ENCODE measurements at regions not wholly inside any gene's neighbourhood (a gene's known extent, or its start where the extent isn't known, plus 50 kb on each side); places are given as distances from the start of the nearest gene placed in this dataset.

DNA sequence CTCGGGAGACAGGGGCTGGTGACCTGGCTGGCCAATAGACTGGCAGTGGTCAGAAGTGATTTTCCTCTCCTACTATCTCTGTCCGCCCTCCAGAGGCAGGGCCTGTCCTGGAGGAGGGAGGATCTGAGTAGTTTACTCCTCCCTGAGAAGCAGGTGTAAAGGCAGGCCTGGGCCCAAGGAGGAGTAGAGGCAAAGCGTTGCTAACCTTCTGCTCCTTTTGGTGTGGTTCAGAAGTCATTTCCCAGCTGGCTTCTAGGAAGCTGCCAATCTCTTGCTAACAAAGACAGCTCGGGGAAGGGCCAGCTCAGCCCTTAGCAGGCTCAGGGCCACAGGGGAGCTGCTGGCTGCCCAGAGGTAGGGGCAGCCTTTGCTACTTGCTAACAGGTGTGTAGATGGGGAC is 151.1 kb upstream of the NECTIN1 start:
- DNase-seq, result no peak

- no peak for DNase-seq
Measured at GRCh38 chr11:119878990-119879389, 150.0 kb upstream of the NECTIN1 start.

DNA sequence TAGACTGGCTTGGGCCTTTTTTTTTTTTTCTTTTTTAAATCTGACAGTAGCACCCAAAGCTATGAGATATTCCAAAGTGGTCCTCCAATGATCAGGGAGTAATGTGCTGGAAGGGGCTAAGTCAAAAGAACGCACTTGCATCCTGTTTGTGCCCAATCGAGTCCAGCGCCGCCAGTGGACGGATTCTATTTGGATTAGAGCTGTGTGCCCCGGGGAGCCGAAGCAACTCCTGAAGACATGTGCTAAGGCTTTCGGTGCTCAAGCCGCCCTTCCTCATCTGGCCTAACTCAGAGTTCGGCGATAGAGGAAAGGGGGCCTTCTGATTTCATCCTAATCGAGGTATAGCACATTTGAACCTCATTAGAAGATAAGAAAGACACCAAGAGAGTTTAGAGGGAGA is 147.8 kb upstream of the NECTIN1 start:
- no peak for DNase-seq

DNA sequence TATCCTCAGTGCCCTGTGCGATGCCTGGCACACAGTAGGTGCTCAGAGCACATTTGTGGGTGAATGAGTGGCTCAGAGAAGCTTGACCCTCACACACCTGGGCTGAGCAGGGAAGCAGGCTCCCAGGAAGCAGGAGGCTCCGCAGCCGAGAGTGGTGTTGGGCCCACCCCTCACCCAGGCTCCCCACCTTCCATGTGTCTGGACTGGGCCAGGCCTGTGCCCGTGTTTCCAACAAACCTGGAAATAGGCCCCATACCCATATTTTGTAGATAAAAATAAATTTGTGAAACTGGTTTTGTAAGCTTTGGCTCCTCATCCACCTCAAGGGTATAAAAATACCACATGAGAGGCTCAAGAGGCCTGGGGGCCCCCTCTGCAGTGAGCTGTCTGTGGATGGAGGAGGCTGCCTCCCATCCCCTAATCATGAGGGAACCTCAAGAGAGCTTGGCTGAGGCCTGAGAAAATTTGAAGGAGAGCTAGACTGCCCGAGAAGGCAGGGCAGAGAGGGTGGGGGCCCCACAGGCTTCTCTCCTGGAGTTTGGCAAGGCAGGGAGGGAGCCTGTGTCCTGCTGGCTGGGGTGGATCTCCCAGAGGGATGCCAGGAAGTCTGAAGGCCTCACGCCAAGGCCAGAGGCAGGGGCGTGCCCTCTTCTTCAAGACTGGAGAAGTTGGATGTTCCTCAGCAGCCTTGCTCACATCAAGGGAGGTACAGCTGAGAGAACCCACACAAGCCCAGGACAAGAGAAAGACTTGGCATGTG is 147.0 kb upstream of the NECTIN1 start:
- DNase-seq, result no peak

DNA sequence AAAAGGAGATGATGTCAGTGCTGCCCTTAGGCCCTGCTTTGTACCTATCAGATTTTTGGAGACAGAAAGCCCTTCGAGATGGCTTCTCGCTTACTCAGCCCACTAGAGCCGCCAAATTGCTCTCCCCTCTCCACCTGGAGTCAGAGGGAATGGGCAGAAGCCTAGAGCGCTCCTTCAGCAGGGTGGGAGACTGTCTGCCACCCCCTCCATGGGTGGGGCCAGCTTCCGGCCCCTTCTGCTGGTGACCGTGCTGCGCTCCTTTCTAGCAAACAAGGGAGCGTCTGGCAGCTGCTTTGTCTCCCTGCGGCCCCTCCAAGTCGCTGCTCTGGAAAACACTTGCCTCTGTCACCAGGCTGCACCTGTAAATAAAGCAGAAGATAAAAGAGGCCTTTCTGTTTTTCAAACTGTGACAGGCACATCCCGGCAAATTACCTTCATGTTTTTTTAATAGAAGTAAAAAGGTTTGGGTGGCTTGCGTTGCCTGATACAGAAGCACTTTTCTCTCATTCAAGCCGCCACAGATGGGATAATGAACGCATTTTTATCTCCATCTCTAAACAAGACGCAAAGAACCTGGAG is 145.7 kb upstream of the NECTIN1 start:
- no peak for DNase-seq

GRCh38 chr11:119873761-119874421 is 144.9 kb upstream of the NECTIN1 start:
- no peak for DNase-seq

- DNase-seq, result no peak
Measured at GRCh38 chr11:119872611-119873310, 143.8 kb upstream of the NECTIN1 start.

GRCh38 chr11:119865661-119866156 is 136.7 kb upstream of the NECTIN1 start:
- peak; percentile 8 for DNase-seq

- DNase-seq, result no peak
Measured at GRCh38 chr11:119864836-119865235, 135.8 kb upstream of the NECTIN1 start.

- no peak for DNase-seq
Measured at GRCh38 chr11:119863851-119864601, 135.0 kb upstream of the NECTIN1 start.

- DNase-seq, result no peak
Measured at GRCh38 chr11:119863236-119863635, 134.2 kb upstream of the NECTIN1 start.

GRCh38 chr11:119861160-119861559 is 132.2 kb upstream of the NECTIN1 start:
- DNase-seq, result no peak

DNA sequence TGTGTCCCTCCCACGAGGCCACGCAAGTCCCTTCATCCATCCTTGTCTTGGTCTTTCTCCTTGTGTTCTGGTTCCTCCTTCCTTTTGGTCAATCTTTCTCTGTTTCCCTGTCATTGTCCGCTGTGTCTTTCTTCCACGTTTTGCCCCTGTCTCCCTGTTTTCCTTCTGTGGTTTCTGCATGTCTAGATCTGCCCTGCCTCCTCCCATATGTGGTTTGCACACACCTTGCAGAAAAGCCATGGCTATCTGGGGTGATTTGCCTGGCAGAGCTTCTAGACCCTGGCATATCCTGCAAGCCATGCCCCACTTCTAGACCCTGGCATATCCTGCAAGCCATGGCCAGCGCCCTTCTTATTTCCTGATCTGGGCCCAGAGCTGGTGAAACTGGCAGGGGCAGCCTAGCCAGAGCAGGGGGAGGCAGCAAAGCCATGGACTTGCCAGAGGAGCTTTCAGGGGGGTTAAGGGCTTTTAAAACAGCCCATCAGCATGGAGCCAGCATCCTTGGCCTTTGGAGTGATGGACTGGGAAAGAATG is 131.6 kb upstream of the NECTIN1 start:
- no peak for DNase-seq

DNA sequence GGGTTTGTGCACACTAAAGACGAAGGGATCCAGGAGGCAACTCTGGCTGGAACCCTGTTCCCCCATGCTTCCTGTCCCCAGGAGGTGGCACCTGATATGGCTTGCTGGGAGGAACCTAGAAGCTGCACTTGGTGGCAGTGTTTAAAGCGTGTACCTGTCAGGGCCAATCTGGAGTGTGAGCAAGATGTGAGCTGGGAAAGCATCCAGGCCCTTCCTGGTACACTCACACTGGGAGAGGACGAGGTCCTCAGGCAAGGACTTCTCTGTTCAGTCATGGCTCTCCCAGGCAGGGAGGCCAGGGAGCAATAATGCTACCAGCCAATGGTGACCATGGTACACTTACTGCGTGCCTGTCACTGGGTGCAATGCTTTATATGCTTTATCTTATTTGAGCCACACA is 130.7 kb upstream of the NECTIN1 start:
- DNase-seq, result no peak

GRCh38 chr11:119858288-119858687 is 129.3 kb upstream of the NECTIN1 start:
- DNase-seq, result no peak

DNA sequence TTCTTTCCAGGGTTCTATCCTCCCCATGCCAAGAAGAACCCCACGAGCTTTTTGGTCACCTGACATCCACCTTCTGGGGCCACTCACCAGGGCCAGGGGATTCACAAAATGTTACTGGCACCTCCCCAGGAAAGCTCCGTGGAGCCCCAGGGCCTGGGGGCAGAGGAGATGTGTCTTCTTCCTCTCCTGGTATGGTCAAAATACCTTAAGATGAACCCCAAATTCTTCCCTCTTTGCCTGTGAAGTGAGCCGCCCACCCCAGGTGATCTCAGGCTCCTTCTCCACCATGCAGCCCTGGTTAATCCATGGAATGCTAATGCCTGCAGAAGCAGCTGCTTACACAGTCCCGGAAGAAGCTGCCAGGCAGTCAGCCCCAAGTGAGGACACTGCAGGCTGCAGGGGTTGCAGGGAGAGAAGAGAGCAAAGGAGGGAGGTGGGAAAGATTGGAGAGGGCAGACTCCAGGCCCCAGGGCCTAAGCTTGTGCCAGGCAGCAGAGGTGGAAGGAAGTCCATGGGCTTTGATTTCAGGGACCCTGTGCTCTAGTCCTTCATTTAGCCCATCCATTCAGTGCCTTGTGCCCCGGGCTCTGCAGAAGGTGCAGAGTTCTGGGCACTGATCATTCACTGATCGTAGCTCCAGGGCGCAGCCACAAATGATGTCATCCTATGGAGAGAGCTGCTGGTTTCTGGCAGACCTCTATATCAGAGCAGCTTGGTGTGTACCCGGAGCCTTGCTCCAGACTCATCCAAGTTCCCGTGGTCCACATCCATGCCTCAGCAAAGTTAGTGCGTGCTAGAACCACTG is 127.9 kb upstream of the NECTIN1 start:
- DNase-seq, result no peak

GRCh38 chr11:119855066-119855465 is 126.1 kb upstream of the NECTIN1 start:
- DNase-seq, result no peak

DNA sequence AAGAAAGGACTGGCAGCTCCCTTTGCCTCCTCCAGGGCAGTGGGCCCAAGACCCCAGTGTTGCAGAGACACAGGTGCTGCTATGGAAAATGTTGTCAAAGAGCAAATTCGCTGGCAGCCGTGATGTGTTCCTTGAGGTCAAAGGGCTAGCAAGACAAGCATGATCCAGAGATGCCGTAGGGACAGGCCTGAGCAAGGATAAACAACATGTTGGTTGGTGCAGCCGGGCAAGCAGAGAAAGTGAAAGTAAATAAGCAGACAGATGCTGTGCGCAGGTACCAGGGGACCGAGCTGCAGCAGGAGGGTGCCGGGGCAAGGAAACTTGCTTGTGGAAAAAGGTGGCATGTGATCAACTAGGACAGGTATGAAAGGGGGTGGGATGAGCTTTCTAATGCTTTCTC is 125.5 kb upstream of the NECTIN1 start:
- no peak for DNase-seq

GRCh38 chr11:119853581-119854360 is 124.8 kb upstream of the NECTIN1 start:
- DNase-seq, result no peak

GRCh38 chr11:119852741-119853140 is 123.7 kb upstream of the NECTIN1 start:
- no peak for DNase-seq

Data from fibroblast of upper back skin (primary cell).